ENCODE measurements at regions not wholly inside any gene's neighbourhood (a gene's known extent, or its start where the extent isn't known, plus 50 kb on each side); places are given as distances from the start of the nearest gene placed in this dataset.

DNA sequence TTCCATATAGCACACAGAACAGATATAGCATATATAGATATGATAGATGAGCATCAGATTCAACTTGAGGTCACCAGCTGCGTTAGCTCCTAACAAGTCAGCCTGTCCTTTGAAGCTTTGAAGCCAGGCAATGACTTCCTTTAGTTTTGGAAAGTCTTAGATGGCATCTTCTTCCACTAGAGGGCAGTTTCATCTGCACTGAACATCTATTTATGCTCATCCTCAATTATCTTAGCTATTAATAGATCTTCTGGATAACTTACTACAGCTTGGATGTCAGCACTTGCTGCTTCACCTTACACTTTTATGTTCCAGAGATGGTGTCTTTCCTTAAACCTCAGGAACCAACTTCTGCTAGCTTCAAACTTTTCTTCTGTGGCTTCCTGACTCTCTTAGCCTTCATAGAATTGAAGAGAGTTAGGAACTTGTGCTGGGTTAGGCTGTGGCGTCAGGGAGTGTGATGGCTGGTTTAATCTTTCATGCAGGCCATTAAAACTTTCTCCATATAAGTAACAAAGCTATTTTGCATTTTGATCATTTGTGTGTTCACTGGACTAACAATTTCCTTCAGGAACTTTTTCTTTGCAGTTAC is 1401.4 kb downstream of the EFNA5 start:
- BruUV-seq (replicated peaks): no TSS peak
- CTCF ChIA-PET: interaction anchor here (0.6 to 1.7 kb wide), 14 partner anchors 9 to 1605 kb away, joined by 3 to 15 read pairs (median 4); no protein-coding TSS in a partner anchor
- ATAC-seq (ENCODE audit: low read depth): peak; percentile 69

More for the DNA sequence above, 1401.4 kb downstream of the EFNA5 start:
- H3K4me2 ChIP-seq (ENCODE audit: low read depth, low read length): no peak overlapping the region
- DNase-seq: peak; percentile 57
- no CpG with 5 or more reads among the region's 2 CpGs for WGBS, 2 experiments (ENCODE audit: extremely low coverage in 2 of 2, insufficient read length in 1 of 2)
- TF ChIP-seq RAD21 (IDR thresholded peaks at IDR 0.05; ENCODE audit: low read length) (peak; percentile 73), SMC3 (IDR thresholded peaks at IDR 0.05; ENCODE audit: low read depth, low read length) (peak; percentile 76), CHD1 (IDR thresholded peaks at IDR 0.05; ENCODE audit: low read depth, low read length) (no peak), BHLHE40 (IDR thresholded peaks at IDR 0.05; ENCODE audit: low read depth, low read length) (no peak), RCOR1 (IDR thresholded peaks at IDR 0.05; ENCODE audit: insufficient replicate concordance, low read length) (no peak), MAFK (IDR thresholded peaks at IDR 0.05; ENCODE audit: low read depth, low read length) (no peak), FOS (IDR thresholded peaks at IDR 0.05; ENCODE audit: low read depth, low read length) (no peak)
- TF ChIP-seq, protein P1, sequence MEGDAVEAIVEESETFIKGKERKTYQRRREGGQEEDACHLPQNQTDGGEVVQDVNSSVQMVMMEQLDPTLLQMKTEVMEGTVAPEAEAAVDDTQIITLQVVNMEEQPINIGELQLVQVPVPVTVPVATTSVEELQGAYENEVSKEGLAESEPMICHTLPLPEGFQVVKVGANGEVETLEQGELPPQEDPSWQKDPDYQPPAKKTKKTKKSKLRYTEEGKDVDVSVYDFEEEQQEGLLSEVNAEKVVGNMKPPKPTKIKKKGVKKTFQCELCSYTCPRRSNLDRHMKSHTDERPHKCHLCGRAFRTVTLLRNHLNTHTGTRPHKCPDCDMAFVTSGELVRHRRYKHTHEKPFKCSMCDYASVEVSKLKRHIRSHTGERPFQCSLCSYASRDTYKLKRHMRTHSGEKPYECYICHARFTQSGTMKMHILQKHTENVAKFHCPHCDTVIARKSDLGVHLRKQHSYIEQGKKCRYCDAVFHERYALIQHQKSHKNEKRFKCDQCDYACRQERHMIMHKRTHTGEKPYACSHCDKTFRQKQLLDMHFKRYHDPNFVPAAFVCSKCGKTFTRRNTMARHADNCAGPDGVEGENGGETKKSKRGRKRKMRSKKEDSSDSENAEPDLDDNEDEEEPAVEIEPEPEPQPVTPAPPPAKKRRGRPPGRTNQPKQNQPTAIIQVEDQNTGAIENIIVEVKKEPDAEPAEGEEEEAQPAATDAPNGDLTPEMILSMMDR (conservative IDR thresholded peaks at IDR 0.05; ENCODE audit: low read depth, low read length): peak; percentile 71
- TF ChIP-seq, protein P2, sequence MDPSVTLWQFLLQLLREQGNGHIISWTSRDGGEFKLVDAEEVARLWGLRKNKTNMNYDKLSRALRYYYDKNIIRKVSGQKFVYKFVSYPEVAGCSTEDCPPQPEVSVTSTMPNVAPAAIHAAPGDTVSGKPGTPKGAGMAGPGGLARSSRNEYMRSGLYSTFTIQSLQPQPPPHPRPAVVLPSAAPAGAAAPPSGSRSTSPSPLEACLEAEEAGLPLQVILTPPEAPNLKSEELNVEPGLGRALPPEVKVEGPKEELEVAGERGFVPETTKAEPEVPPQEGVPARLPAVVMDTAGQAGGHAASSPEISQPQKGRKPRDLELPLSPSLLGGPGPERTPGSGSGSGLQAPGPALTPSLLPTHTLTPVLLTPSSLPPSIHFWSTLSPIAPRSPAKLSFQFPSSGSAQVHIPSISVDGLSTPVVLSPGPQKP (IDR thresholded peaks at IDR 0.05; ENCODE audit: borderline replicate concordance, low read depth, low read length): no peak
- no peaks in the 10 kb centered on the region for H3K79me1 ChIP-seq (ENCODE audit: low read depth in 1 of 2, low read length in 2 of 2)
- no peak overlapping the region for H3K4me3 ChIP-seq (ENCODE audit: insufficient read depth, low read depth, low read length)
- no peak overlapping the region for H3K27ac ChIP-seq (ENCODE audit: insufficient read depth, low read length)
- peaks cover 2% of the 10 kb centered on the region for H3K9me3 ChIP-seq (ENCODE audit: control insufficient read depth, insufficient read depth, low read length)
- H2BK20ac ChIP-seq (ENCODE audit: low read depth, low read length): no peak overlapping the region
- no peaks in the 10 kb centered on the region for H3K27me3 ChIP-seq (ENCODE audit: control insufficient read depth, insufficient read depth, low read length)
- H4K5ac ChIP-seq (ENCODE audit: low read depth, low read length): no peak overlapping the region
- H3K56ac ChIP-seq (ENCODE audit: extremely low read depth, insufficient read depth, low read length): no peak overlapping the region
- H2BK15ac ChIP-seq (ENCODE audit: low read depth, low read length): no peak overlapping the region
- H3K23ac ChIP-seq (ENCODE audit: low read depth, low read length): no peak overlapping the region
- no peaks in the 10 kb centered on the region for H3K9me1 ChIP-seq (ENCODE audit: insufficient read depth, low read length)
- H2BK5ac ChIP-seq (ENCODE audit: low read depth, low read length, poor library complexity, severe bottlenecking): no peak overlapping the region
- no peak overlapping the region for H3K9ac ChIP-seq (ENCODE audit: low read depth, low read length)
- in situ Hi-C loops (cut with MboI; ENCODE audit: low sequenced_read_pairs) (loop anchor here (10.0 kb wide), 1 partner anchor 1405 kb away; the partner anchor contains the start of gene EFNA5), dilution Hi-C loops (cut with HindIII; ENCODE audit: low sequenced_read_pairs, unreplicated experiment) (no loop called here), intact Hi-C loops (cut with micrococcal nuclease) (loop anchor here (1.0 to 5.0 kb wide), 3 partner anchors 608 to 1404 kb away; no protein-coding TSS in a partner anchor)
- no peak overlapping the region for H2BK120ac ChIP-seq (ENCODE audit: low read depth, low read length)
- H3K4ac ChIP-seq (ENCODE audit: low read depth, low read length): no peak overlapping the region
- no peaks in the 10 kb centered on the region for H4K20me1 ChIP-seq (ENCODE audit: insufficient read depth, low read length)
- no peak overlapping the region for H2AFZ ChIP-seq (replicated peaks; ENCODE audit: low read length, poor library complexity)
- H3K18ac ChIP-seq (ENCODE audit: low read depth, low read length): no peak overlapping the region
- H2AK5ac ChIP-seq (ENCODE audit: low read depth, low read length): no peak overlapping the region
- no peak overlapping the region for H3K14ac ChIP-seq (replicated peaks; ENCODE audit: low read depth, low read length)
- no peak overlapping the region for H4K8ac ChIP-seq (ENCODE audit: low read depth in 2 of 2, low read length in 2 of 2)
- no peak overlapping the region for H4K91ac ChIP-seq (ENCODE audit: insufficient read depth, low read depth, low read length)
- H3K36me3 ChIP-seq (ENCODE audit: control insufficient read depth, insufficient read depth, low read length): no peaks in the 10 kb centered on the region
- POLR2A ChIA-PET (ENCODE audit: unreplicated experiment): no interaction called here
- H3K4me1 ChIP-seq (ENCODE audit: control insufficient read depth, insufficient read depth, low read length): no peaks in the 10 kb centered on the region
- no peak overlapping the region for H2AK9ac ChIP-seq (replicated peaks; ENCODE audit: low read depth, low read length, poor library complexity)

Measured in IMR-90 (cell line).